SK-N-MC (cell line): ENCODE measurements at regions not wholly inside any gene's neighbourhood (a gene's known extent, or its start where the extent isn't known, plus 50 kb on each side); places are given as distances from the start of the nearest gene placed in this dataset.

Experiments used
- DNase-seq: peaks from one replicate; pipeline ENCODE4 v3.0.0-alpha.2; 2011; ENCODE audit warnings: low read depth, low spot score
- H3K27ac ChIP-seq: fragments of 200-600 bp; sonication (generic); 2 replicates; pipeline ENCODE4 v1.5.1; 2016; ENCODE audit warnings: mixed run types
- H3K36me3 ChIP-seq: fragments of 200-600 bp; sonication (generic); 2 replicates; pipeline ENCODE4 v1.6.1; 2017; ENCODE audit warnings: antibody characterized with exemption, low read length, mixed read lengths; ENCODE audit not compliant: insufficient read depth
- H3K4me3 ChIP-seq: fragments of 200-600 bp; sonication (generic); 2 replicates; pipeline ENCODE4 v1.5.1; 2016
- H3K9ac ChIP-seq: fragments of 200-600 bp; sonication (generic); 2 replicates; pipeline ENCODE4 v1.8.0; 2017; ENCODE audit warnings: mixed run types, mixed read lengths; ENCODE audit not compliant: insufficient read length
- H3K9me3 ChIP-seq: fragments of 200-600 bp; sonication (generic); 2 replicates; pipeline ENCODE4 v1.6.1; 2017; ENCODE audit warnings: low read depth, mild to moderate bottlenecking, antibody characterized with exemption, low read length, moderate library complexity, mixed read lengths
- EZH2 ChIP-seq: fragments of 200-600 bp; sonication (generic); IDR thresholded peaks from one replicate; pipeline ENCODE4 v1.6.1; 2017; ENCODE audit warnings: antibody characterized with exemption
- FOXP2 ChIP-seq: optimal IDR thresholded peaks from 2 replicates; pipeline ENCODE3; 2011; ENCODE audit warnings: mild to moderate bottlenecking, moderate library complexity; ENCODE audit not compliant: insufficient read depth; ENCODE audit errors: extremely low read length, control extremely low read depth
- POLR2AphosphoS5 ChIP-seq: IDR thresholded peaks from 2 replicates; pipeline ENCODE4 v1.6.1; 2012; ENCODE audit warnings: mild to moderate bottlenecking, low read depth, low read length, borderline replicate concordance

- Histone ChIP-seq H3K9me3 (no peaks in the 10 kb centered on the region), H3K27ac (no peak overlapping the region), H3K9ac (no peak overlapping the region), H3K36me3 (no peaks in the 10 kb centered on the region), H3K4me3 (no peak overlapping the region)
- TF ChIP-seq FOXP2 (no peak), EZH2 (no peak), POLR2AphosphoS5 (no peak)
- DNase-seq = no peak
Measured at GRCh38 chr21:23017989-23018388, 2019.8 kb downstream of the NCAM2 start.

GRCh38 chr21:23020969-23021368 is 2022.8 kb downstream of the NCAM2 start:
- DNase-seq = no peak
- H3K4me3 ChIP-seq = no peak overlapping the region
- H3K9me3 ChIP-seq = no peaks in the 10 kb centered on the region
- H3K27ac ChIP-seq = no peak overlapping the region
- no peaks in the 10 kb centered on the region for H3K36me3 ChIP-seq
- no peak for TF ChIP-seq POLR2AphosphoS5
- TF ChIP-seq EZH2 = no peak
- TF ChIP-seq FOXP2 = no peak
- H3K9ac ChIP-seq = no peak overlapping the region

- no peak overlapping the region for H3K9ac ChIP-seq
- H3K9me3 ChIP-seq = no peaks in the 10 kb centered on the region
- H3K4me3 ChIP-seq = no peak overlapping the region
- H3K36me3 ChIP-seq = no peaks in the 10 kb centered on the region
- no peak for DNase-seq
- H3K27ac ChIP-seq = no peak overlapping the region
- TF ChIP-seq EZH2 = no peak
Measured at GRCh38 chr21:23021481-23021880, 2023.3 kb downstream of the NCAM2 start.

- no peak for DNase-seq
- no peak overlapping the region for H3K9ac ChIP-seq
- no peaks in the 10 kb centered on the region for H3K36me3 ChIP-seq
- H3K27ac ChIP-seq = no peak overlapping the region
- H3K4me3 ChIP-seq = no peak overlapping the region
- TF ChIP-seq FOXP2 = no peak
- TF ChIP-seq POLR2AphosphoS5 = no peak
- no peak for TF ChIP-seq EZH2
- no peaks in the 10 kb centered on the region for H3K9me3 ChIP-seq
Measured at GRCh38 chr21:23026878-23027277, 2028.7 kb downstream of the NCAM2 start.

GRCh38 chr21:23039846-23040245 is 2041.6 kb downstream of the NCAM2 start:
- no peaks in the 10 kb centered on the region for H3K36me3 ChIP-seq
- no peak for DNase-seq
- no peak overlapping the region for H3K9ac ChIP-seq
- no peak overlapping the region for H3K4me3 ChIP-seq
- no peak overlapping the region for H3K27ac ChIP-seq
- TF ChIP-seq POLR2AphosphoS5 (no peak), EZH2 (no peak), FOXP2 (no peak)
- no peaks in the 10 kb centered on the region for H3K9me3 ChIP-seq

- Histone ChIP-seq H3K27ac (no peak overlapping the region), H3K9ac (no peak overlapping the region), H3K4me3 (no peak overlapping the region), H3K9me3 (no peaks in the 10 kb centered on the region), H3K36me3 (no peaks in the 10 kb centered on the region)
- TF ChIP-seq POLR2AphosphoS5 = no peak
- no peak for TF ChIP-seq EZH2
- TF ChIP-seq FOXP2 = no peak
- DNase-seq = no peak
Measured at GRCh38 chr21:23045955-23046354, 2047.7 kb downstream of the NCAM2 start.

- DNase-seq = no peak
- H3K36me3 ChIP-seq = no peaks in the 10 kb centered on the region
- TF ChIP-seq FOXP2 (no peak), POLR2AphosphoS5 (no peak), EZH2 (no peak)
Measured at GRCh38 chr21:23067672-23068071, 2069.5 kb downstream of the NCAM2 start.

GRCh38 chr21:23083242-23083641 is 2085.0 kb downstream of the NCAM2 start:
- TF ChIP-seq FOXP2 (no peak), EZH2 (no peak), POLR2AphosphoS5 (no peak)
- Histone ChIP-seq H3K36me3 (no peaks in the 10 kb centered on the region), H3K27ac (no peak overlapping the region), H3K4me3 (no peak overlapping the region), H3K9ac (no peak overlapping the region), H3K9me3 (peaks cover 4% of the 10 kb centered on the region; the same call in 1 of the 2 replicates)
- no peak for DNase-seq

More at GRCh38 chr21:23067672-23068071, 2069.5 kb downstream of the NCAM2 start:
- Histone ChIP-seq H3K4me3 (no peak overlapping the region), H3K9ac (no peak overlapping the region), H3K27ac (no peak overlapping the region), H3K9me3 (no peaks in the 10 kb centered on the region)

- Histone ChIP-seq H3K9me3 (no peaks in the 10 kb centered on the region), H3K36me3 (no peaks in the 10 kb centered on the region), H3K9ac (no peak overlapping the region), H3K27ac (no peak overlapping the region), H3K4me3 (no peak overlapping the region)
- TF ChIP-seq FOXP2 = no peak
- no peak for TF ChIP-seq EZH2
- no peak for TF ChIP-seq POLR2AphosphoS5
- no peak for DNase-seq
Measured at GRCh38 chr21:23093259-23093658, 2095.1 kb downstream of the NCAM2 start.
